Right lobe of liver (tissue), 4 donors: ENCODE measurements at regions not wholly inside any gene's neighbourhood (a gene's known extent, or its start where the extent isn't known, plus 50 kb on each side); places are given as distances from the start of the nearest gene placed in this dataset.
"Not testable (repeated sequence)": the region's sequence is repeated elsewhere in the genome, so short reads cannot be mapped to it uniquely, and the experiment has no call there.

Experiments used
- POLR2A ChIP-seq: fragments of 450-650 bp; IDR thresholded peaks from one replicate; pipeline ENCODE4 v1.6.1; 2017; ENCODE audit warnings: antibody characterized with exemption, mild to moderate bottlenecking
- TF ChIP-seq, protein P1 (sequence below), 4 donors: fragments of 200-600 bp in 3 of 4; fragments of 450-650 bp in 1 of 4; IDR thresholded peaks; one replicate each; pipeline versions ENCODE4 v1.5.1 to v1.8.0; 2016 to 2022; ENCODE audit warnings: antibody characterized with exemption in 4 of 4, mild to moderate bottlenecking in 2 of 4
- donor health status: DM: no; HTN: no; CAD: no.
- donor health status: DM: no; HTN: no; CAD: no.
- donor health status: DM: no; HTN: yes; CAD: no.

DNA sequence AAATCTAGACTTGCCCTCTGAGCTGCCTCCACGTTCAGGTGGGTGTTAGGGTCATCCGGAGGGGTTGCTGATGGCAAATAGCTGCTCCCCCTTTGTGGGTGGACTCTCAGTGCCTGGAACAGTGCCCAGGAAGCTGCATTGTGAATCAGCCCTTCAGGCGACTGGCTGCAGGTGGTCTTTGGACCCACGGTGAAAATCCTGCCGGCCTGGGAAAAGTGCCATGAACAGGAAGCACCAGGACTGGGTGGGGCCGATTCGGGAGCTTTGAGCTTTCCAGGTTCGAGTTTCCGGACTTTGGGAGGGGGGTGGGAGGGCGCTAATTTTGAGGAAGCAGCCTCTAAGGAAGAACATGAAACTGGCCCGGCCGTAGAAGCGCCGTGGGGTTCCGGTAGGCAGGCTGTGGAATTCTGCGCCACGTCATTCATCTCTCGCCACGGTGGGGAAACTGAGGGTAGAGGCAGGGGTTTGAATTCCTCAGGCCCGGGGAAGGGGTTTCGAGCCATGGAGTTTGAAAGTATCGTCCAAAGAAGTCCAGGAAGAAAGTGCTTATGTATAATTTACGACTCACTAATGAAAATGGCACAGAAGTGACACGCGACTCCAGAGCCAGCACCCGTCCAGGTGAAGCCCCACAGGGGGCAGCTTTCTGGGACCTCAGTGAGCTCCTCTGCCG is 199.4 kb downstream of the BANP start:
- TF ChIP-seq POLR2A: not testable (repeated sequence)
- TF ChIP-seq, protein P1, sequence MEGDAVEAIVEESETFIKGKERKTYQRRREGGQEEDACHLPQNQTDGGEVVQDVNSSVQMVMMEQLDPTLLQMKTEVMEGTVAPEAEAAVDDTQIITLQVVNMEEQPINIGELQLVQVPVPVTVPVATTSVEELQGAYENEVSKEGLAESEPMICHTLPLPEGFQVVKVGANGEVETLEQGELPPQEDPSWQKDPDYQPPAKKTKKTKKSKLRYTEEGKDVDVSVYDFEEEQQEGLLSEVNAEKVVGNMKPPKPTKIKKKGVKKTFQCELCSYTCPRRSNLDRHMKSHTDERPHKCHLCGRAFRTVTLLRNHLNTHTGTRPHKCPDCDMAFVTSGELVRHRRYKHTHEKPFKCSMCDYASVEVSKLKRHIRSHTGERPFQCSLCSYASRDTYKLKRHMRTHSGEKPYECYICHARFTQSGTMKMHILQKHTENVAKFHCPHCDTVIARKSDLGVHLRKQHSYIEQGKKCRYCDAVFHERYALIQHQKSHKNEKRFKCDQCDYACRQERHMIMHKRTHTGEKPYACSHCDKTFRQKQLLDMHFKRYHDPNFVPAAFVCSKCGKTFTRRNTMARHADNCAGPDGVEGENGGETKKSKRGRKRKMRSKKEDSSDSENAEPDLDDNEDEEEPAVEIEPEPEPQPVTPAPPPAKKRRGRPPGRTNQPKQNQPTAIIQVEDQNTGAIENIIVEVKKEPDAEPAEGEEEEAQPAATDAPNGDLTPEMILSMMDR (IDR thresholded peaks at IDR 0.05): not testable (repeated sequence)
